Astrocyte of the hippocampus (primary cell): ENCODE measurements at regions not wholly inside any gene's neighbourhood (a gene's known extent, or its start where the extent isn't known, plus 50 kb on each side); places are given as distances from the start of the nearest gene placed in this dataset.
"Not testable (repeated sequence)": the region's sequence is repeated elsewhere in the genome, so short reads cannot be mapped to it uniquely, and the experiment has no call there.

Source experiments
- DNase-seq: peaks from one replicate; pipeline ENCODE4 v3.0.0; 2011; ENCODE audit warnings: low read depth, low spot score

DNA sequence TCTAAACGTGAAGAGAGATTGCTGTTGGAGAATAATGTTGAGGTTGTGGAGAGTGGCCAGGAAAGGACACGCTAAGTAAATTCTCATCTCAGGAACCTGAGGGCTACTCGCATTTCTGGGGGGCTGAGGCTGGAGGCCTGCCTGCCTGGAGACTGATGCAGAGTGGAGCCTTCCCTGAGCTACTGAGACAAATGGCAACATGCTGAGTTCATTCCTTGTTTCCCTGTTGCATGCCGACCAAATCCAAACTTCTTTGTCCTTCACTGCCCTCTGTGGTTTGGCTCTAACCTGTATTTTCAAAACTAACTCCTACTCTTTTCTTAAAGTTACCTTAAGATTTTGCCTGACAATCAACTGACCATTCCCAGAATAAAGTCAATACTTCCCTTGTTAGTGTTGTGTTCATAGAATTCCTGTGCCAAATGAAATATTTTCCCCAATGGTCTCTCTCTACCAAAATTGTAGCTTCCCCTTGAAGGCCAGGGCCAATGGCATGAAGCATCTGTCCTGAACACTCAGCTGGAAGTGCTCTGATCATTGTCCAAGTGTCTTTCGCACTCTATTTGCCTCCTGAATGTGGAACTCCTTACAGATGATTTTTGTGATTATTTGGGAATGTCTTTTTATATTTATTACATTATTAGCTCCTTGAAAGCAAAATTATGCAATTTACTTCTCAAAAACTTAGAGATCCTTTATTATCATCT, 1085.6 kb downstream of the SOCS6 start:
- peak; percentile 12 for DNase-seq

DNA sequence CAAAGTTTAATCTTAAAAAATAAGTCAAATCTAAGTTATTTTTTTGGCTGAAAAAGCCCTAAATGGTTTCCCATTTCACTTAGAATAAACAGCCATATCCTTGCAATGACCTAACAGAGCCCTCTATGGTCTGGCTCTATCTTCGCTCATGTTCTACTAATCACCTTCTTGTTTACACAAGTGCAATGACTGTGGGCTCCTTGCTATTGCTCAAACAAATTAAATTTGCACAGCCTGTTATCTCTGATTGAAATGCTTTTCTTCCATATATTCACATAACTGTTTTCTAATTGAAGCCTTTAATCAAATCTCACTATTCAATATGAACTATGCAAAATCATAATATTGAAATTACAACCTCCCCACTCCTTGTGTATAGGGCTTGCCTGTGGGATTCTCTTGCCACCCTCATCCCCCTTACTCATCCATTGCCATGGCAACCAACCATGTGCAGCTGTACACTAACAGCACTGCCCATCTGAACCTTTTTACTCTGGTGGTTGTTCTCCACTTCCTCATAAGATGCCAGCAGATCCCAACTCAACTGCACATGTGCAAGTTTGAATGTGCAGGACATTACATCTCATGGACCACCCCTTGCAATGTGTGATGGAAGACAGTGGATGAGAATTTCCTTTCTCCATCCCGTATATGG, 1083.2 kb downstream of the SOCS6 start:
- DNase-seq = no peak

DNA sequence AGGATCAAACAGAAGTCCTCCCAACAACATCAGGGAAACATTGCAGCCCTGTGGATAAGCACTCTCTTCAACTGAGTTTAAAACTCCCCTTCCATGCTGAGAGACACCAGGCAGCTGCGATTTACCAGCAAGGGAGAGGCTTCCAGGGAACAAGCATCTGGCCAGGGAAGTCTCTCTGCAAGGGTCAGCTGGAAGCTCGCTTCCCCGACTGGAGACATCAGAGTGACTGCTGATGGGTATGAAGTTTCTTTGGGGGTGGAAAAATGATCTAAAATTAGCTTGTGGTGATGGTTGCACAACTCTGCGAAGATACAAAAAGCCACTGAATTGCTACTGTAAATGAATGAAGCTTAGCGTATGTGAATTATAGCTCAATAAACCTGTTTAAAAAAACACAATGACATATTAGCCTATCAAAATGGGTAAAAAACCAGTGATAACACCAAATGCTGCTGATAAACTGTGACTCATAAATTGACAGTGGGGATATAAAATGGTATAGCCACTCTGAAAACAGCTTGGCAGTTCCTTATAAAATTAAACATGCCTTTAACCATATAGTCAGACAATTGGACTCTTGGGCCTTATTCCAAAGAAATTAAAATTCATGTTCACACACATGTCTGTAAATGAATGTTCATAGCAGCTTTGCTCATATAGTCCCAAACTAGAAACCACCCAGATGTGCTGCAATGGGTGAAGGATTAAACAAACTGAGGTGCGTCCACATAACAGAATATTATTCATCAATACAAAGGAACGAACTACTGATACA, 1082.0 kb downstream of the SOCS6 start:
- no peak for DNase-seq

- no peak for DNase-seq
These were observed 1081.2 kb downstream of the SOCS6 start for GRCh38 chr18:71370095-71370494.

DNA sequence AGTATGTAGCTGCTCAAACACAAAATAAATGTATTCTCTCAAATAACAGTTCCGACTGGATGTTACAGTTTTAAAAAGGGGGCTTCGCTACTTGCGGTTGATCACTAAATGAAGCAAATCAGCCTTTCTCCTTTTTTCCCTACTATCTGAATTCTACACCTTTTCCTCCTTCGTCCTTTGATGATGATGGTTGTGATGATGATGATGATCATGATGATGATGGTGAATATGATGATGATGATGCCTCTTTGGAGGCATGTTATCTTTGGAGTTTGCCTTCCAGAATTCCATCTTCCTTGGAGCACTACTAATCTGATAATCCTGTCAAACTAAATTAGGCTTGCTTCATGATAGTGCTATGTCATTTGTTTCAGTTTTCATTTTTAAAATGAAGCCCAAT, 1073.3 kb downstream of the SOCS6 start:
- DNase-seq = no peak

GRCh38 chr18:71355599-71355998, 1066.8 kb downstream of the SOCS6 start:
- DNase-seq = peak; percentile 1

- no peak for DNase-seq
These were observed 1063.8 kb downstream of the SOCS6 start for GRCh38 chr18:71352618-71353017.

DNA sequence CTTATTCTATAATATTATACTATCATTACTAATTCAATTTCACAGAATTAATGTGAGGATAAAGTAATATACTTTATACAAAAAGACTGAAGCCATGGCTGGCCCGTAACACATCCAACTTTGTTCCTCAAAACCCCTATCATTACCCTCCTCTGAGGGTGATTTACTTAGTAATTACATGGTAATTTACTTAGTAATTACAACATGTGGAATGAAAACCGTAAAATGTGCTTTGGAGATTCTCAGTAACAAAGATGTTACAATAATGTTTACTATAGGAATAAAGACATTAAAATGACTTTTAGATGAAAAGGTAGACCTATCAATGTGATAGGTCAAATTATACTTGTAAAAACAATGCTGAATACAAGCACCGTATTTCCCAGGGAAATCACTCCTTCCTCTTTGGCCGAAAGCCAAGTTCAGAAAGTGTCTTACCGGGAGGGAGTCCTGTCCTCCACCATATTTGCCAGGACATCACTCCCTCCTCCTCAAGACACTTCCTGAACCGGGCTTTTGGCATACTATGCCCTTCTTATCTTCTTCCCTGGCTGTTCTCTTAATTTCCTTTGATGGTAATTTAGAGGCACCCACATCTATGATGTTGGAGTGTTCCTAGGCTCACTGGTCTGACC, 1047.8 kb downstream of the SOCS6 start:
- DNase-seq = no peak

- DNase-seq = no peak
These were observed 1040.7 kb downstream of the SOCS6 start for GRCh38 chr18:71329563-71329962.

GRCh38 chr18:71329114-71329513, 1040.3 kb downstream of the SOCS6 start:
- no peak for DNase-seq

- no peak for DNase-seq
These were observed 1039.0 kb downstream of the SOCS6 start for GRCh38 chr18:71327850-71328249.

GRCh38 chr18:71327441-71327840, 1038.6 kb downstream of the SOCS6 start:
- no peak for DNase-seq

- DNase-seq = no peak
These were observed 1038.0 kb downstream of the SOCS6 start for GRCh38 chr18:71326826-71327225.

- DNase-seq = no peak
These were observed 1035.5 kb downstream of the SOCS6 start for GRCh38 chr18:71324356-71324755.

GRCh38 chr18:71322201-71322600, 1033.4 kb downstream of the SOCS6 start:
- DNase-seq = no peak

DNA sequence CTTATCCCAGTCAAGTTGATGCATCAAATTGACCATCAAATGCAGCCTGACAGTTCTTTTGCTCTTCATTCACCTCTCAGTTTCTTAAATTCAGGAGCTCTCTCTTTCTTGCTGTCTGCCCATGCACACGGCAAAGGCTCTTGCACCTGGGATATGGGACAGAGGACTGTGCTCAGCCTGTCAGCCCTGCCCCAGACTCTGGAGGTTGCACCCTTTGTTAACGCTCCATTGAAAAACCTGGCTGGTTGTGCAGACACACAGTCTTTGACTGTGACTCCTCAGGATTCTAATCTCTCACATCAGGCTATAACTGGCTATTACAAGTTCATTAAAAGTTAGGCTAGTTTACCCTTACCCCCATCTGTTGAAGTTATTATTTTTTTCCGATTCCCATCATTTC, 1032.5 kb downstream of the SOCS6 start:
- no peak for DNase-seq

DNA sequence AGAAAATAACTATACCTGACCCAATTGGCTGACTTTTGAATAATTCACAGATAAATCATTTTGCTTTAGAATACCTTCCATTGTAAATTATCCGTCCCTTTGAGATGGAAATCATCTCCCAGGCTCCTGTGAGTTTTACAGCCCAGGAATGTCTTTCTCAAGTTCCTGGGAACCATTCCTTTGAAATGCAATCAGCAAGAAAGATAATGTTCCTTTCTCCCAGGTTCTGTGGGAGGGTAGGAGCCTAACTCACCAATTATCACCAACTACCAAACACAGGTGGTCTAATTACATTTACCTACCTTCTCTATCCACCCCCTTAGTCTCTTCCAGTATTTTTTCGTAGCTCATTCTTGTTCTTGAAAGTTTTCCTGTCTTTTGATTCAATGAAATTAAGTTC, 1016.0 kb downstream of the SOCS6 start:
- no peak for DNase-seq

- DNase-seq = not testable (repeated sequence)
These were observed 1014.9 kb downstream of the SOCS6 start for GRCh38 chr18:71303743-71304142.

DNA sequence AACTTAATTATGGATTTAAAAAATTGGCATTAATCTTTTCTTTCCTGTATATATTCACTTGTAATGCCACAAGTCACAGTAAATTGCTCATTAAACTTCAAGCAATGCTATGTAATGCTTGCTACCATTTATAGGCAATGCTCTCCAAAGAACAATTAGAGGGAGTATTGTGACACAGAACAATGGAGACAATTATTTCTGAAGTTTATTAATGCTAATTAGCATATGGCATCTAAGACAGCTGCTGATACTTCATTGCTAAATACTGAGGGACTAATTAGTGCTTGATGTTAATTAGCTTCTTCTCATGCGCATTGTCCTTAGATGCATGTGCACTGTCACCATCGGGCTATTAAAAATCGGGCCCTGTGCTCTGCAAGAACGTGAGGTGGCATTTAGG, 1012.8 kb downstream of the SOCS6 start:
- no peak for DNase-seq

- DNase-seq = not testable (repeated sequence)
These were observed 1005.4 kb downstream of the SOCS6 start for GRCh38 chr18:71294201-71294600.

- DNase-seq = no peak
These were observed 1004.5 kb downstream of the SOCS6 start for GRCh38 chr18:71293322-71293721.

- DNase-seq = no peak
These were observed 998.4 kb downstream of the SOCS6 start for GRCh38 chr18:71287268-71287667.
